H1 (cell line): ENCODE measurements at regions not wholly inside any gene's neighbourhood (a gene's known extent, or its start where the extent isn't known, plus 50 kb on each side); places are given as distances from the start of the nearest gene placed in this dataset.

Source experiments
- EZH2 ChIP-seq: fragments of 200-600 bp; sonication (generic); IDR thresholded peaks from 2 replicates; pipeline ENCODE4 v1.7.1; 2012; ENCODE audit warnings: low read depth, mild to moderate bottlenecking, moderate library complexity, low read length, inconsistent platforms; ENCODE audit not compliant: severe bottlenecking
- RAD21 ChIP-seq, 2 experiments: IDR thresholded peaks in 1 of 2; conservative IDR thresholded peaks in 1 of 2; 2 replicates each; pipeline ENCODE4 v1.6.1; 2011; ENCODE audit warnings: low read depth in 2 of 2, low read length in 2 of 2, improper control_type of control experiment in 1 of 2, inconsistent platforms in 1 of 2, mild to moderate bottlenecking in 1 of 2, moderate library complexity in 1 of 2
- RBBP5 ChIP-seq: IDR thresholded peaks from 2 replicates; pipeline ENCODE4 v1.7.1; 2012; ENCODE audit warnings: low read depth, mild to moderate bottlenecking, inconsistent platforms, low read length, moderate library complexity, borderline replicate concordance
- TF ChIP-seq, protein P1 (sequence below), 3 experiments: IDR thresholded peaks; 1 replicate in 2 of 3; 2 replicates in 1 of 3; pipeline versions ENCODE4 v1.5.1 to v1.6.1; 2011; ENCODE audit warnings: low read length in 3 of 3, mild to moderate bottlenecking in 3 of 3, inconsistent platforms in 2 of 3, low read depth in 1 of 3, moderate library complexity in 1 of 3; ENCODE audit not compliant: insufficient read depth in 1 of 3; ENCODE audit errors: control extremely low read depth in 1 of 3
- TF ChIP-seq, protein P2 (sequence below): IDR thresholded peaks from 2 replicates; pipeline ENCODE4 v1.6.1; 2011; ENCODE audit warnings: low read depth, mild to moderate bottlenecking, low read length; ENCODE audit not compliant: insufficient read depth

DNA sequence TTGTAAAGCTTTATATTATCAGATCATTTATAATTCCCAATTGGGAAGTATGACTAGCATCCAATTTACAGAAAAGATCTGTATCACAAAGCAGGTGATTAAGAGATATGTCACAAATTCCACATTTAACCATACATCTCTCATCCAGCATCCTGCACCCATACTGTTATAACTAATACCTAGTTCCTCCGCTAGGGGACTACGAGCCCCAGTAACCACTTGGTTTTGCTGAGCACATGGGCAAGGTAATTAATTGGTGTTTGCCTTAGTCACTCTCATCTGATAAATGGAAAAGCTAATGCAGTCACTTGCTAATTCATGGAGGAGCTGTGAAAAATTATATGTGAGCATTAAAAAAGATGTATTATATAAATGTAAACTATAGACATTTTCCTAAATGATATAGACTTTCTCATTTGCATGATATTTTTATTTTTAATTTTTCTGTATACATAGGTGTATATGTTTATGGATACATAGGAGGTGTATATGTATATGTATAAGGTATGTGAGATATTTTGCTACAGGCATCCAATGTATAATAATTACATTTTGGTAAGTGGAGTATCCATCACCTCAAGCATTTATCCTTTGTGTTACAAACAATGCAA is 1031.8 kb downstream of the GALC start:
- TF ChIP-seq, protein P1, sequence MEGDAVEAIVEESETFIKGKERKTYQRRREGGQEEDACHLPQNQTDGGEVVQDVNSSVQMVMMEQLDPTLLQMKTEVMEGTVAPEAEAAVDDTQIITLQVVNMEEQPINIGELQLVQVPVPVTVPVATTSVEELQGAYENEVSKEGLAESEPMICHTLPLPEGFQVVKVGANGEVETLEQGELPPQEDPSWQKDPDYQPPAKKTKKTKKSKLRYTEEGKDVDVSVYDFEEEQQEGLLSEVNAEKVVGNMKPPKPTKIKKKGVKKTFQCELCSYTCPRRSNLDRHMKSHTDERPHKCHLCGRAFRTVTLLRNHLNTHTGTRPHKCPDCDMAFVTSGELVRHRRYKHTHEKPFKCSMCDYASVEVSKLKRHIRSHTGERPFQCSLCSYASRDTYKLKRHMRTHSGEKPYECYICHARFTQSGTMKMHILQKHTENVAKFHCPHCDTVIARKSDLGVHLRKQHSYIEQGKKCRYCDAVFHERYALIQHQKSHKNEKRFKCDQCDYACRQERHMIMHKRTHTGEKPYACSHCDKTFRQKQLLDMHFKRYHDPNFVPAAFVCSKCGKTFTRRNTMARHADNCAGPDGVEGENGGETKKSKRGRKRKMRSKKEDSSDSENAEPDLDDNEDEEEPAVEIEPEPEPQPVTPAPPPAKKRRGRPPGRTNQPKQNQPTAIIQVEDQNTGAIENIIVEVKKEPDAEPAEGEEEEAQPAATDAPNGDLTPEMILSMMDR (IDR thresholded peaks at IDR 0.05; ENCODE audit: control extremely low read depth in 1 of 3, insufficient read depth in 1 of 3, low read depth in 1 of 3, low read length in 3 of 3): peak in 2 of 3 experiments; percentile 55 to 67; a peak in 2 of 4 replicates
- no peak for TF ChIP-seq EZH2
- peak; percentile 70 to 71 for TF ChIP-seq RAD21 (IDR thresholded peaks at IDR 0.05 in 1 of 2, conservative IDR thresholded peaks at IDR 0.05 in 1 of 2; ENCODE audit: low read depth in 2 of 2, low read length in 2 of 2)
- TF ChIP-seq, protein P2, sequence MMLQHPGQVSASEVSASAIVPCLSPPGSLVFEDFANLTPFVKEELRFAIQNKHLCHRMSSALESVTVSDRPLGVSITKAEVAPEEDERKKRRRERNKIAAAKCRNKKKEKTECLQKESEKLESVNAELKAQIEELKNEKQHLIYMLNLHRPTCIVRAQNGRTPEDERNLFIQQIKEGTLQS: no peak
- no peak for TF ChIP-seq RBBP5
